IMR-90 (cell line): ENCODE measurements at regions not wholly inside any gene's neighbourhood (a gene's known extent, or its start where the extent isn't known, plus 50 kb on each side); places are given as distances from the start of the nearest gene placed in this dataset.

Experiments
- ATAC-seq: fragments of 200-7000 bp; cut with Tn5 transposase; 2 replicates; pipeline ENCODE4 v1.9.1; 2020; ENCODE audit warnings: low read depth, mild to moderate bottlenecking, moderate library complexity
- BruUV-seq: library from RNA; stranded (reverse); fragments of 400-500 nt; replicated peaks from 2 replicates; lab custom pipeline; 2021; lab: Mats Ljungman, UMichigan
- CTCF ChIA-PET: fragments of 300-600 bp; formaldehyde crosslinking; extraction: SDS; loops from one replicate; lab custom pipeline; 2021; ENCODE audit warnings: antibody characterized with exemption; lab: Yijun Ruan, JAX
- POLR2A ChIA-PET: fragments of 300-600 bp; sonication (Branson Sonifier 250); formaldehyde crosslinking; loops from one replicate; lab custom pipeline; 2022; ENCODE audit warnings: antibody characterized with exemption; ENCODE audit not compliant: unreplicated experiment; lab: Charles Lee
- DNase-seq: peaks from one replicate; pipeline ENCODE4 v3.0.0; 2013
- H2AFZ ChIP-seq: replicated peaks from 2 replicates; pipeline ENCODE3; 2013; ENCODE audit warnings: low read length, mild to moderate bottlenecking; ENCODE audit not compliant: poor library complexity
- H2AK5ac ChIP-seq: 2 replicates; pipeline ENCODE4 v1.6.1; 2013; ENCODE audit warnings: low read depth, low read length, inconsistent platforms
- H2AK9ac ChIP-seq: replicated peaks from 2 replicates; pipeline ENCODE3; 2013; ENCODE audit warnings: mild to moderate bottlenecking, low read depth, low read length, moderate library complexity; ENCODE audit not compliant: poor library complexity
- H2BK120ac ChIP-seq: 2 replicates; pipeline ENCODE4 v1.6.1; 2013; ENCODE audit warnings: low read depth, low read length, inconsistent platforms
- H2BK15ac ChIP-seq: 3 replicates; pipeline ENCODE4 v1.6.1; 2013; ENCODE audit warnings: low read depth, low read length, inconsistent platforms
- H2BK20ac ChIP-seq: 2 replicates; pipeline ENCODE4 v1.6.1; 2013; ENCODE audit warnings: low read depth, mild to moderate bottlenecking, inconsistent platforms, low read length, moderate library complexity
- H2BK5ac ChIP-seq: 2 replicates; pipeline ENCODE4 v1.6.1; 2013; ENCODE audit warnings: mild to moderate bottlenecking, low read depth, low read length, inconsistent platforms; ENCODE audit not compliant: poor library complexity, severe bottlenecking
- H3K14ac ChIP-seq: replicated peaks from 2 replicates; pipeline ENCODE4 v1.6.1; 2013; ENCODE audit warnings: low read depth, low read length, inconsistent platforms
- H3K18ac ChIP-seq: 2 replicates; pipeline ENCODE4 v1.6.1; 2013; ENCODE audit warnings: low read depth, low read length, control low read depth
- H3K23ac ChIP-seq: 2 replicates; pipeline ENCODE4 v1.6.1; 2013; ENCODE audit warnings: low read depth, low read length, inconsistent platforms
- H3K27ac ChIP-seq: 2 replicates; pipeline ENCODE4 v1.5.1; 2013; ENCODE audit warnings: mild to moderate bottlenecking, control low read depth, low read length; ENCODE audit not compliant: insufficient read depth
- H3K27me3 ChIP-seq: 2 replicates; pipeline ENCODE4 v1.6.1; 2013; ENCODE audit warnings: low read length; ENCODE audit not compliant: control insufficient read depth, insufficient read depth
- H3K36me3 ChIP-seq: 2 replicates; pipeline ENCODE4 v1.6.1; 2013; ENCODE audit warnings: low read length, mixed read lengths; ENCODE audit not compliant: control insufficient read depth, insufficient read depth
- H3K4ac ChIP-seq: 2 replicates; pipeline ENCODE4 v1.6.1; 2013; ENCODE audit warnings: low read depth, low read length, inconsistent platforms
- H3K4me1 ChIP-seq: 2 replicates; pipeline ENCODE4 v1.6.1; 2013; ENCODE audit warnings: low read length, mixed read lengths; ENCODE audit not compliant: control insufficient read depth, insufficient read depth
- H3K4me2 ChIP-seq: 2 replicates; pipeline ENCODE4 v1.6.1; 2013; ENCODE audit warnings: low read depth, mild to moderate bottlenecking, control low read depth, low read length, moderate library complexity
- H3K4me3 ChIP-seq: 2 replicates; pipeline ENCODE4 v1.5.1; 2013; ENCODE audit warnings: low read depth, mild to moderate bottlenecking, control low read depth, low read length, moderate library complexity; ENCODE audit not compliant: insufficient read depth
- H3K56ac ChIP-seq: 2 replicates; pipeline ENCODE4 v1.6.1; 2013; ENCODE audit warnings: low read length, inconsistent platforms; ENCODE audit not compliant: insufficient read depth; ENCODE audit errors: extremely low read depth
- H3K79me1 ChIP-seq, 2 experiments: 2 replicates each; pipeline ENCODE4 v1.6.1; 2013; ENCODE audit warnings: low read length in 2 of 2, inconsistent platforms in 1 of 2, low read depth in 1 of 2
- H3K9ac ChIP-seq: 2 replicates; pipeline ENCODE4 v1.6.1; 2013; ENCODE audit warnings: low read depth, low read length, control low read depth
- H3K9me1 ChIP-seq: 2 replicates; pipeline ENCODE4 v1.6.1; 2013; ENCODE audit warnings: low read length, inconsistent platforms; ENCODE audit not compliant: insufficient read depth
- H3K9me3 ChIP-seq: 2 replicates; pipeline ENCODE4 v1.6.1; 2013; ENCODE audit warnings: low read length; ENCODE audit not compliant: control insufficient read depth, insufficient read depth
- H4K20me1 ChIP-seq: 2 replicates; pipeline ENCODE4 v1.6.1; 2013; ENCODE audit warnings: low read length, inconsistent platforms; ENCODE audit not compliant: insufficient read depth
- H4K5ac ChIP-seq: 2 replicates; pipeline ENCODE4 v1.6.1; 2013; ENCODE audit warnings: mild to moderate bottlenecking, low read depth, low read length, control low read depth
- H4K8ac ChIP-seq, 2 experiments: 2 replicates each; pipeline ENCODE4 v1.6.1; 2013; ENCODE audit warnings: low read depth in 2 of 2, low read length in 2 of 2, control low read depth in 1 of 2, inconsistent platforms in 1 of 2
- H4K91ac ChIP-seq: 2 replicates; pipeline ENCODE4 v1.6.1; 2013; ENCODE audit warnings: low read depth, low read length, inconsistent platforms; ENCODE audit not compliant: insufficient read depth
- BHLHE40 ChIP-seq: fragments of 150-350 bp; IDR thresholded peaks from 2 replicates; pipeline ENCODE4 v1.6.1; 2016; ENCODE audit warnings: mild to moderate bottlenecking, low read depth, low read length
- MAZ ChIP-seq: IDR thresholded peaks from 2 replicates; pipeline ENCODE4 v1.6.1; 2012; ENCODE audit warnings: low read depth, mild to moderate bottlenecking, low read length, improper control_type of control experiment, moderate library complexity, borderline replicate concordance
- MXI1 ChIP-seq: IDR thresholded peaks from 2 replicates; pipeline ENCODE4 v1.6.1; 2012; ENCODE audit warnings: low read depth, mild to moderate bottlenecking, low read length, moderate library complexity, borderline replicate concordance
- RAD21 ChIP-seq: IDR thresholded peaks from 2 replicates; pipeline ENCODE4 v1.6.1; 2012; ENCODE audit warnings: low read length, improper control_type of control experiment
- RCOR1 ChIP-seq: IDR thresholded peaks from 2 replicates; pipeline ENCODE4 v1.6.1; 2012; ENCODE audit warnings: mild to moderate bottlenecking, low read length, improper control_type of control experiment; ENCODE audit not compliant: insufficient replicate concordance
- RFX5 ChIP-seq: IDR thresholded peaks from 2 replicates; pipeline ENCODE4 v1.8.0; 2012; ENCODE audit warnings: low read depth, mild to moderate bottlenecking, low read length, moderate library complexity
- WGBS, 2 experiments: methylation state at CpG; one replicate each; pipeline versions ENCODE4 v1.1.5 to v1.1.7; 2013; ENCODE audit warnings: missing lambda C conversion rate in 2 of 2; ENCODE audit not compliant: insufficient read length in 1 of 2; ENCODE audit errors: extremely low coverage in 2 of 2; 5-methylcytosine and 5-hydroxymethylcytosine counted together
- dilution Hi-C: fragments of 300-500 bp; cut with HindIII; formaldehyde crosslinking; loops from one replicate; pipeline ENCODE4 v1.14.3; 2018; ENCODE audit warnings: low sequenced_read_pairs; ENCODE audit not compliant: unreplicated experiment
- in situ Hi-C: fragments of 300-500 bp; cut with MboI; formaldehyde crosslinking; loops from 3 replicates; pipeline ENCODE4 v1.14.3; 2019; ENCODE audit warnings: low sequenced_read_pairs, inconsistent platforms, mixed read lengths
- intact Hi-C: fragments of 100-400 bp; cut with micrococcal nuclease; formaldehyde crosslinking; loops from 2 replicates; pipeline ENCODE4 v1.10.0; 2022
- TF ChIP-seq, protein P1 (sequence below): conservative IDR thresholded peaks from 2 replicates; pipeline ENCODE4 v1.5.1; 2012; ENCODE audit warnings: mild to moderate bottlenecking, low read depth, low read length, improper control_type of control experiment

DNA sequence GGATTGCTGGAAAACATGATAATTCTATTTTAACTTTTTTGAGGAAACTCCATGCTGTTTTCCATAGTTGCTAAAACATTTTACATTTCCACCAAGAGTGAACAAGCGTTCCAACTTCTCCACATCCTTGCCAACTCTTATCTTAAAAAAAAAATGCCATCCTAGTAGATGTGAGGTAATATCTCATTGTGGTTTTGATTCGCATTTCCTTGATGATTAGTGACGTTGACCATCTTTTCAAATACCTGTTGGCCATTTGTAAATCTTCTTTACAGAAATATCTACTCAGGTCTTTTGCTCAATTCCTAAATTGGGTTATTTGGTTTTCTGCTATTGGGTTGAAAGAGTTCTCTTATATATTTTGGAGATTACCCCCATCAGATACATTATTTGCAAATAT is 77.4 kb upstream of the CLDN14 start:
- dilution Hi-C loops: no loop called here

More for the DNA sequence above, 77.4 kb upstream of the CLDN14 start:
- WGBS, 2 experiments: no CpG with 5 or more reads among the region's 3 CpGs
- no peak overlapping the region for H2BK120ac ChIP-seq
- POLR2A ChIA-PET: no interaction called here
- no peaks in the 10 kb centered on the region for H3K9me1 ChIP-seq
- H3K9me3 ChIP-seq: peaks cover 2% of the 10 kb centered on the region; the same call in 1 of the 2 replicates
- BruUV-seq: no TSS peak
- no peaks in the 10 kb centered on the region for H3K36me3 ChIP-seq
- TF ChIP-seq RCOR1: no peak
- TF ChIP-seq RFX5: no peak
- TF ChIP-seq, protein P1, sequence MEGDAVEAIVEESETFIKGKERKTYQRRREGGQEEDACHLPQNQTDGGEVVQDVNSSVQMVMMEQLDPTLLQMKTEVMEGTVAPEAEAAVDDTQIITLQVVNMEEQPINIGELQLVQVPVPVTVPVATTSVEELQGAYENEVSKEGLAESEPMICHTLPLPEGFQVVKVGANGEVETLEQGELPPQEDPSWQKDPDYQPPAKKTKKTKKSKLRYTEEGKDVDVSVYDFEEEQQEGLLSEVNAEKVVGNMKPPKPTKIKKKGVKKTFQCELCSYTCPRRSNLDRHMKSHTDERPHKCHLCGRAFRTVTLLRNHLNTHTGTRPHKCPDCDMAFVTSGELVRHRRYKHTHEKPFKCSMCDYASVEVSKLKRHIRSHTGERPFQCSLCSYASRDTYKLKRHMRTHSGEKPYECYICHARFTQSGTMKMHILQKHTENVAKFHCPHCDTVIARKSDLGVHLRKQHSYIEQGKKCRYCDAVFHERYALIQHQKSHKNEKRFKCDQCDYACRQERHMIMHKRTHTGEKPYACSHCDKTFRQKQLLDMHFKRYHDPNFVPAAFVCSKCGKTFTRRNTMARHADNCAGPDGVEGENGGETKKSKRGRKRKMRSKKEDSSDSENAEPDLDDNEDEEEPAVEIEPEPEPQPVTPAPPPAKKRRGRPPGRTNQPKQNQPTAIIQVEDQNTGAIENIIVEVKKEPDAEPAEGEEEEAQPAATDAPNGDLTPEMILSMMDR: no peak
- no peak for TF ChIP-seq BHLHE40
- TF ChIP-seq RAD21: no peak
- no peak for TF ChIP-seq MAZ
- no peak for TF ChIP-seq MXI1
- no peak overlapping the region for H4K5ac ChIP-seq
- H2AK9ac ChIP-seq: no peak overlapping the region
- H4K8ac ChIP-seq: no peak overlapping the region
- no peak for DNase-seq
- no peak overlapping the region for H3K4ac ChIP-seq
- no peak overlapping the region for H3K56ac ChIP-seq
- no peak overlapping the region for H2BK15ac ChIP-seq
- no peak overlapping the region for H2BK20ac ChIP-seq
- no peak overlapping the region for H2AFZ ChIP-seq
- no peak overlapping the region for H3K27ac ChIP-seq
- in situ Hi-C loops: no loop called here
- no peak for ATAC-seq
- intact Hi-C loops: no loop called here
- H3K14ac ChIP-seq: no peak overlapping the region
- no peak overlapping the region for H3K4me2 ChIP-seq
- H3K27me3 ChIP-seq: peaks cover 30% of the 10 kb centered on the region
- H3K9ac ChIP-seq: no peak overlapping the region
- H3K23ac ChIP-seq: no peak overlapping the region
- H3K79me1 ChIP-seq: no peaks in the 10 kb centered on the region
- no peak overlapping the region for H2BK5ac ChIP-seq
- no peak overlapping the region for H3K18ac ChIP-seq
- H2AK5ac ChIP-seq: no peak overlapping the region
- CTCF ChIA-PET: no interaction called here
- no peaks in the 10 kb centered on the region for H4K20me1 ChIP-seq
- H3K4me3 ChIP-seq: no peak overlapping the region
- H3K4me1 ChIP-seq: no peaks in the 10 kb centered on the region; the same call in 1 of the 2 replicates
- H4K91ac ChIP-seq: no peak overlapping the region
